BLaER1 (cell line): ENCODE measurements at regions not wholly inside any gene's neighbourhood (a gene's known extent, or its start where the extent isn't known, plus 50 kb on each side); places are given as distances from the start of the nearest gene placed in this dataset.
A peak's percentile ranks its signal among the peaks of the same experiment; 100 is the strongest.
"Not testable (repeated sequence)": the region's sequence is repeated elsewhere in the genome, so short reads cannot be mapped to it uniquely, and the experiment has no call there.

ENCODE experiments used
- H3K27ac ChIP-seq: shearing (Covaris generic); formaldehyde crosslinking; 2 replicates; pipeline ENCODE4 v1.8.1; 2022
- H3K27me3 ChIP-seq: shearing (Covaris generic); formaldehyde crosslinking; 2 replicates; pipeline ENCODE4 v1.8.1; 2022
- H3K36me3 ChIP-seq: shearing (Covaris generic); formaldehyde crosslinking; 2 replicates; pipeline ENCODE4 v1.8.1; 2022
- H3K4me1 ChIP-seq: shearing (Covaris generic); formaldehyde crosslinking; 2 replicates; pipeline ENCODE4 v1.8.1; 2022
- H3K4me2 ChIP-seq: shearing (Covaris generic); formaldehyde crosslinking; 2 replicates; pipeline ENCODE4 v1.8.1; 2022
- H3K4me3 ChIP-seq: shearing (Covaris generic); formaldehyde crosslinking; 2 replicates; pipeline ENCODE4 v1.8.1; 2022
- H3K9ac ChIP-seq: shearing (Covaris generic); formaldehyde crosslinking; 2 replicates; pipeline ENCODE4 v1.8.1; 2022
- H3K9me3 ChIP-seq: shearing (Covaris generic); formaldehyde crosslinking; 2 replicates; pipeline ENCODE4 v1.8.1; 2022
- H4K20me1 ChIP-seq: shearing (Covaris generic); formaldehyde crosslinking; 2 replicates; pipeline ENCODE4 v1.8.1; 2022
- Cebpa-rat ChIP-seq: shearing (Covaris generic); IDR thresholded peaks from 2 replicates; pipeline ENCODE4 v1.8.1; 2022

GRCh38 chr1:212512816-212513559 is 80.3 kb downstream of the NENF start:
- peaks cover 10% of the 10 kb centered on the region for H3K4me1 ChIP-seq
- no peaks in the 10 kb centered on the region for H3K9me3 ChIP-seq
- no peaks in the 10 kb centered on the region for H4K20me1 ChIP-seq
- no peak overlapping the region for H3K4me2 ChIP-seq
- no peak for TF ChIP-seq Cebpa-rat
- no peak overlapping the region for H3K27ac ChIP-seq
- no peak overlapping the region for H3K9ac ChIP-seq
- H3K27me3 ChIP-seq, result no peaks in the 10 kb centered on the region; the same call in 1 of the 2 replicates
- no peaks in the 10 kb centered on the region for H3K36me3 ChIP-seq
- H3K4me3 ChIP-seq, result no peak overlapping the region

- H3K4me1 ChIP-seq, result peaks cover 10% of the 10 kb centered on the region
- H3K36me3 ChIP-seq, result no peaks in the 10 kb centered on the region
- TF ChIP-seq Cebpa-rat, result no peak
- no peaks in the 10 kb centered on the region; the same call in 1 of the 2 replicates for H3K27me3 ChIP-seq
- H4K20me1 ChIP-seq, result no peaks in the 10 kb centered on the region
- H3K9me3 ChIP-seq, result no peaks in the 10 kb centered on the region
- H3K4me2 ChIP-seq, result peak overlapping the region; percentile 23
- H3K4me3 ChIP-seq, result no peak overlapping the region
- no peak overlapping the region for H3K9ac ChIP-seq
- no peak overlapping the region for H3K27ac ChIP-seq
Observed at GRCh38 chr1:212513586-212513985, 80.9 kb downstream of the NENF start.

- no peak overlapping the region for H3K27ac ChIP-seq
- H3K9ac ChIP-seq, result no peak overlapping the region
- H3K4me2 ChIP-seq, result peak overlapping the region; percentile 23
Observed at GRCh38 chr1:212514056-212514614, 81.4 kb downstream of the NENF start.

GRCh38 chr1:212514782-212515181 is 82.1 kb downstream of the NENF start:
- H3K9ac ChIP-seq, result no peak overlapping the region
- peaks cover 10% of the 10 kb centered on the region for H3K4me1 ChIP-seq
- H3K4me3 ChIP-seq, result no peak overlapping the region
- no peaks in the 10 kb centered on the region for H4K20me1 ChIP-seq
- TF ChIP-seq Cebpa-rat, result no peak
- no peaks in the 10 kb centered on the region for H3K9me3 ChIP-seq
- H3K27ac ChIP-seq, result no peak overlapping the region
- no peaks in the 10 kb centered on the region; the same call in 1 of the 2 replicates for H3K27me3 ChIP-seq
- no peak overlapping the region for H3K4me2 ChIP-seq
- no peaks in the 10 kb centered on the region for H3K36me3 ChIP-seq

More at GRCh38 chr1:212514056-212514614, 81.4 kb downstream of the NENF start:
- Histone ChIP-seq H3K4me1 (peaks cover 10% of the 10 kb centered on the region), H3K9me3 (no peaks in the 10 kb centered on the region), H4K20me1 (no peaks in the 10 kb centered on the region), H3K4me3 (no peak overlapping the region), H3K36me3 (no peaks in the 10 kb centered on the region), H3K27me3 (no peaks in the 10 kb centered on the region; the same call in 1 of the 2 replicates)
- no peak for TF ChIP-seq Cebpa-rat

GRCh38 chr1:212515329-212515760 is 82.6 kb downstream of the NENF start:
- Histone ChIP-seq H3K36me3 (no peaks in the 10 kb centered on the region), H3K4me2 (no peak overlapping the region), H4K20me1 (no peaks in the 10 kb centered on the region), H3K4me1 (peaks cover 10% of the 10 kb centered on the region), H3K4me3 (no peak overlapping the region), H3K27me3 (no peaks in the 10 kb centered on the region; the same call in 1 of the 2 replicates), H3K27ac (no peak overlapping the region), H3K9ac (no peak overlapping the region), H3K9me3 (no peaks in the 10 kb centered on the region)
- no peak for TF ChIP-seq Cebpa-rat

GRCh38 chr1:212516012-212516411 is 83.3 kb downstream of the NENF start:
- H3K4me3 ChIP-seq, H3K9ac ChIP-seq, H3K27ac ChIP-seq, H3K9me3 ChIP-seq, H4K20me1 ChIP-seq, H3K4me2 ChIP-seq, H3K4me1 ChIP-seq, H3K36me3 ChIP-seq, H3K27me3 ChIP-seq: not testable (repeated sequence)

GRCh38 chr1:212518188-212519054 is 85.7 kb downstream of the NENF start:
- Histone ChIP-seq H4K20me1 (no peaks in the 10 kb centered on the region), H3K27me3 (no peaks in the 10 kb centered on the region; the same call in 1 of the 2 replicates), H3K4me3 (no peak overlapping the region), H3K4me2 (no peak overlapping the region), H3K9ac (no peak overlapping the region), H3K9me3 (no peaks in the 10 kb centered on the region), H3K27ac (no peak overlapping the region), H3K4me1 (peaks cover 10% of the 10 kb centered on the region), H3K36me3 (no peaks in the 10 kb centered on the region)
- TF ChIP-seq Cebpa-rat, result no peak

- H3K4me3 ChIP-seq, result no peak overlapping the region
- no peak overlapping the region for H3K27ac ChIP-seq
- no peaks in the 10 kb centered on the region for H3K36me3 ChIP-seq
- no peak overlapping the region for H3K9ac ChIP-seq
- H3K4me1 ChIP-seq, result peaks cover 3% of the 10 kb centered on the region
- no peak for TF ChIP-seq Cebpa-rat
- H3K27me3 ChIP-seq, result no peaks in the 10 kb centered on the region
- H4K20me1 ChIP-seq, result no peaks in the 10 kb centered on the region
- H3K4me2 ChIP-seq, result no peak overlapping the region
- H3K9me3 ChIP-seq, result no peaks in the 10 kb centered on the region
Observed at GRCh38 chr1:212519131-212519530, 86.4 kb downstream of the NENF start.

- no peak overlapping the region for H3K4me2 ChIP-seq
- H3K36me3 ChIP-seq, result no peaks in the 10 kb centered on the region
- no peaks in the 10 kb centered on the region for H4K20me1 ChIP-seq
- TF ChIP-seq Cebpa-rat, result no peak
- no peak overlapping the region for H3K27ac ChIP-seq
- H3K9ac ChIP-seq, result no peak overlapping the region
- no peaks in the 10 kb centered on the region for H3K9me3 ChIP-seq
- H3K4me1 ChIP-seq, result no peaks in the 10 kb centered on the region
- no peaks in the 10 kb centered on the region for H3K27me3 ChIP-seq
- no peak overlapping the region for H3K4me3 ChIP-seq
Observed at GRCh38 chr1:212520299-212520698, 87.6 kb downstream of the NENF start.

- Histone ChIP-seq H3K36me3 (no peaks in the 10 kb centered on the region), H3K9ac (no peak overlapping the region), H3K27ac (no peak overlapping the region), H3K4me2 (no peak overlapping the region), H3K27me3 (no peaks in the 10 kb centered on the region), H4K20me1 (no peaks in the 10 kb centered on the region), H3K4me1 (no peaks in the 10 kb centered on the region), H3K9me3 (no peaks in the 10 kb centered on the region), H3K4me3 (no peak overlapping the region)
- no peak for TF ChIP-seq Cebpa-rat
Observed at GRCh38 chr1:212520746-212521145, 87.8 kb upstream of the ATF3 start.
